ENCODE measurements at regions not wholly inside any gene's neighbourhood (a gene's known extent, or its start where the extent isn't known, plus 50 kb on each side); places are given as distances from the start of the nearest gene placed in this dataset.
A peak's percentile ranks its signal among the peaks of the same experiment; 100 is the strongest.

DNA sequence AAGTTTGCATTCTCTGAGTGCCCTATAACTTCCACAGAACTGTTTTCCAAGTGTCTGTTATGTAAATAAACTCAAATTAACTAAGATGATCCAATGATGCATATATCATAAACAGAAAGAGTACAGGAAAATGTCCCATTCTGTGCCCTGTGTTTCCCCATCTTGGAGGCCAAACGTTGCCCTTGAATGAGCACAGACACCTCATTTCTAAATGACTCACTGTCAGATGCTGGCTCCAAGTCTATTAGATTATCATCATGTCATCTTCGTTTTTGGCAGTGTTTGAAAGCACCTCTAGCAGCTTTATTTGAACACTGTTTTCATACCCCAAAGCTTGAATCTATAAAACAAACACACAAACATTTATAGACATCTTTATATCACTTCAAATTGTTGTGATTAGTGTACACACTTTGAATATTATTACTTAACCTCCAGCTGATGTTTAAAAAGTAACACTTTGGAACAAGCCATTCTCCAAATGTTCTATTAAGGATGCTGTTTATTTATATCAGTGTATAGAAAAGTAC is 424.2 kb downstream of the NOVA1 start:
- in situ Hi-C loops (cut with HindIII; ENCODE audit: low pct_unique_long_range_greater_than_20kb, low sequenced_read_pairs), result no loop called here
- peak; percentile 41 for DNase-seq (ENCODE audit: low read depth)

DNA sequence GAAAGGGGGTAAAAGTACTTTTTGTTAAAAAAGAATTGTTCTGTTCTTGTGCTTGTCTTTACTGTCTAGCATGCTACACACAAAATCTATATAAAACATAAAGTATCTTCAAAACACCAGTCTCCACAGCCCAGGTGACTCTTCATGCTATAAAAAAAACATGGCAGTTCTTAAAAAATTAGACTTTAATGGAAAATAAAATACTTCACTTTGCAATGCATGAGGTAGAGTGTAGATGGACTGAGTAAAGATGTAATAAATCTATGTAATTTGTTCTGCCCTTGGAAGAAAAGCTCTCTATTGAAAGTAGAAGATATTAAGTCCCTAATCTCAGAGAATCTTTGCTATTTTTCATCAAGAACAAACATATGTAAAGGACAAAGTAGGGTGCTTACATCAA is 425.4 kb downstream of the NOVA1 start:
- DNase-seq (ENCODE audit: low read depth), result no peak
- in situ Hi-C loops (cut with HindIII; ENCODE audit: low pct_unique_long_range_greater_than_20kb, low sequenced_read_pairs), result no loop called here

DNA sequence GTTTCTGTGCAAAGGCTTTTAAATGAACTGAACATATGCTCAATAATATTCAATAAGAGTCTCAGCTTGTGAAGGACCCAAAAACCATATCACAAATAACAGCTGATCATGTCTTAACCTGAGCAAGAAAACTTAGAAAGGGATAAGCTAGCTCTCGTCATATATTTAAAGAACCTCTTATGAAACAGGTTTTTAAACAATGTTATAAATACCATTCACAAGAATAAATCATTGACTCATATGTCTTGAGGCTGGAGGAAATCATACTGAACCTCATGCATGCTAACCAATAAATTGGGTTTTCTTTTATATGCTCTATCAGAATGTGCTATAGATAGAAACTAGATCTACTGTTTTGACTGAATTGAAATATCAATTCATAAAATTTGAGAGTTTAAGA is 426.9 kb downstream of the NOVA1 start:
- DNase-seq (ENCODE audit: low read depth), result no peak
- in situ Hi-C loops (cut with HindIII; ENCODE audit: low pct_unique_long_range_greater_than_20kb, low sequenced_read_pairs), result no loop called here

DNA sequence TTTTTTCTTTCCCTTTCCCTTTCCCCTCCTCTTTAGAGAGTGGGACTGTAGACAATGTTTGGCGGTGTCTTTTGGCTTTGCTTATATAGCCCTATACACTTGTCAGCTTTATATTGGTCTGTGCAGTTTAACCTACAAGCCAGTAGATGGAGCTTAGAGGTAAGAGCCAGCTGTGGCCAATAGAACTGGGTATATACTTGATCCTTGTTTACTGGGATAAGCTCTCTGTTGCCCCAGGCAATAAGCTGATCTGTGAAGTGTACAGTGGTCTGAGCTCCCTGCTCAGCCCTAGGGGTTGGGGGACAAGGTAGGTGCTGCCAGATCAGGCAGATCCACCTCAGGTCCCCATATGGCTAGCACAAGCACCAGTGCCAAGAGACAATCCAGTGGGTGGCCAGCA is 434.1 kb downstream of the NOVA1 start:
- in situ Hi-C loops (cut with HindIII; ENCODE audit: low pct_unique_long_range_greater_than_20kb, low sequenced_read_pairs), result no loop called here
- DNase-seq (ENCODE audit: low read depth), result peak; percentile 25

DNA sequence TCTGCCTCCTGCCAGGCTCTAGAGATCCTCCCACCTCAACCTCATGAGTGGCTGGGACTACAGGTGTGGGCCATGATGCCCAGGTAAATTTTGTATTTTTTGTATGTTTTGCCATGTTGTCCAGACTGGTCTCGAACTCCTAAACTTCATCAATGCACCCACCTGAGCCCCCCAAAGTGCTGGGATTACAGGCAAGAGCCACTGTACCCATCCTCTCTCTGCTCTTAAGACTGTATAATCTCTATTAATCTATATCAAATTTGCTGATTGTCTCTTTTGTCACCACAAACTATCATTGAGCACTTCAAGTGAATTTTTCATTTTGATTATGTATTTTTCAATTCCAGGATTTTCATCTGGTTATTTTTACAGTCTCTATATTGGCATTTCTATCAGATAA is 440.3 kb downstream of the NOVA1 start:
- in situ Hi-C loops (cut with HindIII; ENCODE audit: low pct_unique_long_range_greater_than_20kb, low sequenced_read_pairs), result no loop called here
- DNase-seq (ENCODE audit: low read depth), result no peak

DNA sequence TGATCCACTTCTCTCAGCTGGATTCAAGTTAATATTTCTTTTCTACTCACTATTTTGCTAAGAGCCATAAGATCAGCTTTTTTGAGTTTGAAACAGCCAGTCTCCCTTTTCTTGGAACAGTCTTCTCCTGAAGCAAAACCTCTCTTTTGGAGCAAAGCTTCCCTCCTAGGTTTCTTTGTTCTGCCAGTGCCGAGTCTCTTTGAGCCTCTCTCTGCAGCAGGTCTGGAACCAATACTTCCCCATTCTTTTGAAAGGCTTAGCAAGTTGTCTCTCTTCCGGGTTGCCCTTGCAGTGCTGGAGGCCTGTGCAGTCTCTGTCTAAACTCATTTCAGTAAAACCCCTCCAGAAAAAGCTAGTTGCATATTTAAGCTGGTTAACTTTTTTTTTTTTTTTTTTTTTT is 454.8 kb downstream of the NOVA1 start:
- in situ Hi-C loops (cut with HindIII; ENCODE audit: low pct_unique_long_range_greater_than_20kb, low sequenced_read_pairs), result no loop called here
- DNase-seq (ENCODE audit: low read depth), result no peak

DNA sequence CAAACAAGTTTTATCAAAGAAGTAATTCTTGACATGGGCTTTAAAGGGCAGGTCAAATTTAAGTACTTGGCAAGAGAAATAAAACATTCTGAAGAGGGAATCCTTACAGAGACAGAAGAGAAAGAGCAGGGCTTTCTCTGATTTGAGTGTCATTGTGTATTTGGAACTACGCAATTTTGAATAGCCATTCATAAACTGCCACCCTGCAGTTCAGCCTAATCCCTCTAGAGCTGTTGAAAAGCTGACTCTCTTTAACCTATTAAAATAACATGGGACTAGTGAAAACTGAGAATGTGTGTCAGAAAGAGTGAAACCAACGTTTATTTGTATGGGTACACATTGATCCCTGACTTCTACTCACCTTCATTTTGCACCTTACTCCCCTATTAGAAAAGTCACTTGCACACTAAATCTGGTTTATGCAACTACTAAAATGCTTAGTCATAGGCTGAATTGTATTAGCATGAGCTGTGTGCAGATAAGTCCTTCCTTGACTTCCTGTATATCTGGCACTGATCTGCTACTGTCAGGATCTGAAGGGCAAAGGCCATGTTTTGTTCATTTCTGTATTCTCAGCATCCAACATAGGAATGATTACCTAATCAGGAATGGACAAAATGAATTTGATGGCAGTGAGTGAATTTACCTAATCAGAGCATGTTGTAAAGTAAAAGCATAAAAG is 458.9 kb downstream of the NOVA1 start:
- DNase-seq (ENCODE audit: low read depth), result peak; percentile 14
- in situ Hi-C loops (cut with HindIII; ENCODE audit: low pct_unique_long_range_greater_than_20kb, low sequenced_read_pairs), result no loop called here

DNA sequence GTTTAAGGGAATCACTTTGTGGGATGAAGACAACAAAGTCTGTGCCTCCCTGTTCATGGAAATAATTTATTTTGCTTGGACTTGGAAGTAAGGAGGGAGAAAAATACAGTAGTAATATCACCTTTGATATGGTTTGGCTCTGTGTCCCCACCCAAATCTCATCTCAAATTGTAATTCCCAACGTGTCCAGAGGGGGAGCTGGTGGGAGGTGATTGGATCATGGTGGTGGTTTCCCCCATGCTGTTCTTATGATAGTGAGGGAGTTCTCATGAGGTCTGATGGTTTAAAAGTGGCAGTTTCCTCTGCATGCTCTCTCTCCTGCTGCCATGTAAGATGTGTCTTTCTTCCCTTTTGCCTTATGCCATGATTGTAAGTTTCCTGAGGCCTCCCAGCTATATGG is 460.7 kb downstream of the NOVA1 start:
- DNase-seq (ENCODE audit: low read depth), result no peak
- in situ Hi-C loops (cut with HindIII; ENCODE audit: low pct_unique_long_range_greater_than_20kb, low sequenced_read_pairs), result no loop called here

DNA sequence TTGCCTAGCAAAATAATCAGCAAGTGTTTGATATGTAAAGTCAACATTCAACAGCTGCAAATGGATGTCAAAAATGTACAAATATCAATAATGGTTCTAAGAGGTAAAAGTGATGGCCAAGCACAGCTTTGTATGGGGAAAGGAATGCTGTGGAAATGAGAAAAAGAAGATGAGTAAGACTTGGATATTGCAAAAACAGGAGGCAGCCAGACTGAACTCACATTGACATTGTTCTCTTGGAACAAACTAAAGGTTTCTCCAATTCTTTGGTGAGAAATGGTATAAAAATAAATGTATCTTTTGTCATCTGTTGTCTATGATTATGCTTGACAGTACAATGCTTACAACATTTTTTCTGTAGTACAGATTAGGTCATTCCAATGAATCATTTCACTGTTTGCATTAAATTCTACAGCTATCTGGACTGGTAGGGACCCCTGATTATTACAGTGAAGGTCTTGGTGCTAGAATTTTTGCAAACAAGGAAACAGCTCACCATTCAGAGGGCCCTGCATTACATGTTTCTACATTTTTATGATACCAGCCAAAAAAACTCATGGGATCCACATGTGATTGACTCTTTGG is 465.7 kb downstream of the NOVA1 start:
- no peak for DNase-seq (ENCODE audit: low read depth)
- in situ Hi-C loops (cut with HindIII; ENCODE audit: low pct_unique_long_range_greater_than_20kb, low sequenced_read_pairs), result no loop called here

DNA sequence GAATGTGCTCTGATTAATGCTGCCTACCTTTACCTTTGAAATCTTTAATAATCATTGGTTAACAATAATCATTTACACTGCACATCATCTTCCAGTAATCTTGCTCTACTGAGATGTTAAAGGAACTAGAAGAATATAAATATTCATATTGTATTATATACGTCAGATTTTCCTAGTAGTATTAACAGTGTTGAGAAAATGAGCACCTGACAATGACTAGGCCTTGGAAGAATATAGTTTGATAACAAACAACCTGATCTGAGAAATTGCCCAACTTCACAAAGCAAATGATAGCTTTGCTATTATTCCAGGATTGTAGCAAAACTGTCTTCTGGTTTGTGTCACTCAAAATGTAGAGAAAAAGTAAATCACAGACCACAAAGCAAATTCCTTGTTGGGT is 467.1 kb downstream of the NOVA1 start:
- in situ Hi-C loops (cut with HindIII; ENCODE audit: low pct_unique_long_range_greater_than_20kb, low sequenced_read_pairs), result no loop called here
- no peak for DNase-seq (ENCODE audit: low read depth)

DNA sequence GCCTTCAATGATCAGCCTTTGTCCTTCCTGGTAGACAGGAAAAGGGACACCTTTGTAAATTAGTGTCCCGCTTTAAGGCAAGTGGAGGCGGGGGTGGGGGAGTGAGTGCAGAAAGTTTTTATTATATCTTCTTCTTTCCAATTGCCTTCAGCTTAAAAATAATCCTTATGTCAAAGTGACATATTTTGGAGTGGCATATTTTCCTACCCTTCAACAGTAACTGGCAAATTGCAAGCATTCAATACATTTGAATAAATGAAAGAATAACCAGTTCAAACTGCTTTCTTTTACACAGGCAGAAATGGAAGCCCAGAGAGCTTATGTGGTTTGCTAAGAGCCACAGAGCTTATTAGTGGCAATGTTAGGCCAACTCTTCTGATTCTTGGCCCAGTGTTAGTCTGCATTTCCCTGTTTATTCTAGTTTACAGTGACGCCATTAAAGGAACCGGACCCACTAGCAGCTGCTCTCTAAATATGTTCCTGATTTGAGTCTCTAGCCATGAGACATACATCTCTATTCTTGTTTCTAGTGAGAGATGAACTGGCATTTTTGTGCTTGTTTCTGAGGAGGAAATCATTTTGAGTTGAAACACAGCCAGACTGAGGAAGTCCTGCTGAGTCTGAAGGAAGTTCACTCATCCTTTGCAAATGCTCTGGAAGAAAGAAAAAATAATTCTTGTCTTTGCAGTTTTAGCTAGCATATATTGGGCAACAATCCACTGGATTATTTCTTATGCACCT is 468.7 kb downstream of the NOVA1 start:
- in situ Hi-C loops (cut with HindIII; ENCODE audit: low pct_unique_long_range_greater_than_20kb, low sequenced_read_pairs), result no loop called here
- no peak for DNase-seq (ENCODE audit: low read depth)

DNA sequence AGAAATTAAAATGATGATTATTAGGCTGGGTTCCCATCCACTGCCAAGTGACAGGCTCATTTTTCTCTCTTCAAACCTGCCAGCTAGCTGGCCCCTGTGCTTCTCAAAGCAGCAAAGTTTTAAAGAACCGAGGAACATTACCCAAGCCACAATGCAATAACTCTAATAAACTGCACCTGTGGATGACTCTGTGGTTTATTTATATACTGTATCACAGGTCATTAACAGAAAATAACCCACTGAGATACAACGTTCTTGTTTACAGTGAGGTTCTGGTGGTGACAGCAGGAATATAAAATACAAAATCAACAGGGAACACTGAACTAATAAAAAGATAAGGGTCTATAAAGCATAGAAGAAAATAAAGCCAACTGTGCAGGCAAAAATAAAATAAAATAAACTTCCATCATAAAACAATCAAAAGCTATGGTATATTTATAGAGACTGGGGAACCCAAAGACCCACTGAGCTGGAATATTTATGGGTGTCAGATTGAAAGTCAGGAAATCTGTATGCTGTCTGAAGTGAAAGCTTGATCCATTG is 472.9 kb downstream of the NOVA1 start:
- DNase-seq (ENCODE audit: low read depth), result no peak
- in situ Hi-C loops (cut with HindIII; ENCODE audit: low pct_unique_long_range_greater_than_20kb, low sequenced_read_pairs), result no loop called here

DNA sequence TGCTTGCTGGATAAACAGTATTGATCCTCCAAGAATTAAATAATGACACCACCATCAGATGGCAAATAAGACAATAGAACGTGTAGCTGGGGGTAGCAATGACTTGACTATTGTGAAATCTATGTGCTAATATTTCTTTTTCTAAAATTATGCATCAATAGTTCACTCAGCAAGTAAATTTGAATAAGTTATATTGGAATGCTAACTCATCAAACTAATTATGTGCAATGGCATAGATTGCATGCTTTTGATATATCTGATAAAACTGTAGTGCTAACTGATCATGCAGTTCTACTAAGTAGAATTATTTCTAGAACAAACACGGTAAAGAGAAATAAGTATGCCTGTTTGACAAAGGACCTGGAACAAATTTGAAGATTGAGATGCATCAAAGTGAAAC is 474.4 kb downstream of the NOVA1 start:
- no peak for DNase-seq (ENCODE audit: low read depth)
- in situ Hi-C loops (cut with HindIII; ENCODE audit: low pct_unique_long_range_greater_than_20kb, low sequenced_read_pairs), result no loop called here

DNA sequence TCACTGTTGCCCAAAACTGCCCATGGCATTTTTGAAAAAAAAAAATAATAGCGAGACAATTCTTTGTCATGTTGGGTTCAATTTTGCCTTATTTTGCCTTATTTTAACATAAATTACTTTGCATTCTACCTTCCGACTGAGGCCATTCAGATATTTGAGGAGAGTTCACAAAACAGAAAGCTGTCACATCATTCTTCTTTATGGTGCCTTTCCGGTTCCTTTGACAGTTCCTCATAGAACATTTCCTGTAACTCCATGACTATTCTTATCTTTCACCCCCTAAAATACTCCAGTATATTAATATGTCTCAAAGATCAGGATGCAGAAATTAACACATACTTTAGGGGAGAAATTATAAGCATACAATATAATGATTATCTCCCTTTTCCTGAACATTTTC is 476.7 kb downstream of the NOVA1 start:
- DNase-seq (ENCODE audit: low read depth), result no peak
- in situ Hi-C loops (cut with HindIII; ENCODE audit: low pct_unique_long_range_greater_than_20kb, low sequenced_read_pairs), result no loop called here

DNA sequence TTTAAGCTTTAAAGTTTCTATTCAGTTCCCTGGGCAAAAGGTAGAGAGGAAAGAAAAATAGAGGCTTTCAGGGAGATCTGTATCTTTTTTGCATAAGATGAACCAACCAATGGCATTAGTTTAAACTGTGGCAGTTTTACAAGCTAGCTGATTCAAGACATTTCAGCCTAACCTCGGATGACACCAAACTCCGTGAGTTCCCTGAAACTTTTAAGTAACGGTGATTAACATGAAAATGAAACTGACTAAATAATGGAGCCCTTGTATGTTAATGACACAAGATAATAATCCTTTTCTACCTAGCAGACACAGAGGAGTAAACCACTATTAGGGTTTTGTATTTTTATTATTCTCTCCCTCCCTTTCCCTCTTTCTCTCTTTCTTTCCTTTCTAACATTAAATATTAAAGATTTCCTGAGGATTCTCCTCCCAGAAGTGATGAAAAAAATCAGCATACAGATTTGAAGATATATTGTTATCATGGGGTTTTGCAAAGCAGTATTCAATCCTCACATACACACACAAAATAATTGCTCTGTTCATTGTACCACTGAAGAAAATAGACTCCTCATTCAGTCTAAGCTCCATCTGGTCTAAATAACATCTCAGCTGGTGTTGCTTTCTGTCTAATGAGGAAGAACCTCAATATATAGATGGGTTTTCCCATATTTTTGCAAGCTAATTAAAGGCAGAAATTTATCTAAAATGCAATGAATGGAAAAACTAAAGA is 483.8 kb downstream of the NOVA1 start:
- no peak for DNase-seq (ENCODE audit: low read depth)
- in situ Hi-C loops (cut with HindIII; ENCODE audit: low pct_unique_long_range_greater_than_20kb, low sequenced_read_pairs), result no loop called here

DNA sequence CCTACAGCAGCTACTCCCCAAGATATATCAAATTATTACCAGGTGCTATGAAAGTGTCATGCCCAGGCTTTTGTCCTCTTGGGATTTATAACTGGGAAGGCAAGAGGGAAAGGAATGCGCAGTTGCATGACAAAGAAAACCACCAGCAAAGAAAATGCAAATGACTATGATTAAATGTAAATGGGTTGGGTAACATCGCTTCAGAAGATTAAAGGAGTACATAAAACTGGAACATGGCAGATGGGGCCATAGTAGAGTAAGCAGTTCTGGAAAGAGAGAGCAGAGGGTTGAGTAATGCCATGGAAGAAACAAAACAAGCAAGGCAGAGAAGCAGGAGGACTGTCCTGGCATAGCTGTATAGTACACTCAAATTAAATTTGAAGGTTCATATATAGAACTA is 493.1 kb downstream of the NOVA1 start:
- in situ Hi-C loops (cut with HindIII; ENCODE audit: low pct_unique_long_range_greater_than_20kb, low sequenced_read_pairs), result no loop called here
- no peak for DNase-seq (ENCODE audit: low read depth)

DNA sequence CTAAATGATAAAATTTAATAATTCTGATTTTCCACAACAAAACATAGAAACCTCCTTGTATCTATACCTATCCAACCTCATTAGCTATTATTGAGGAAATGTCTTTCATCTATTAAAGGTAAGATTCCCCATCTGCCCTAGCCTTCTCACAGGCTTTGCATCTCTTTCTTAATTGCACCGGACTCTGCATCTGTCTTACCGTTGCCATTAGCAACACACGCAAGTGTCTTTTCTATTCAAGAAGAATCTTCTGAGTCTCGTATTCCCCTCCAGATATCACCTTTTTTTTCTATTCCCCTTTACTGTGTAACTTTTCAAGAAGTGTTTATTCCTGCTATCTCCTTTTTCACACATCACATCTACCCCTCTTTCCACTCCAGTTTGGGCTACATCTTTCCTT is 500.0 kb downstream of the NOVA1 start:
- no peak for DNase-seq (ENCODE audit: low read depth)
- in situ Hi-C loops (cut with HindIII; ENCODE audit: low pct_unique_long_range_greater_than_20kb, low sequenced_read_pairs), result no loop called here

DNA sequence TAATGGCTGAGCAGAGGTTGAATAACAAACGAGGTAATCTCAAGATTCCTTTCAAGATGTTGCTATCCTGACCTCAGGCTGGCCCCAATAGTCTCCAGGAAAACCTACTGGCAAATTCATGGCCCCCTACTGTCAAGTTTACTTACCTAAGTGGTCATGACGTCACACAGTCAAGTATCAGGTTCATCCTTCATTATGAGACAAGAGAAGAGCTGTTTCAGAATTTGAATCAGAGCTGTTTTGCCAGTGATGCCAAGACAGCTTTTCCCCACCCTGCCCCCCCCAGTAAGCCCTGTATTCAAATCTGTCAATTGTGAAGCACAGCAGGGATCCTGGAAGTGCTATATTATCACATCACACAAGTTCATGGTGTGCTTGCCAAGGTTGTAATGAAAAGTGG is 509.6 kb downstream of the NOVA1 start:
- no peak for DNase-seq (ENCODE audit: low read depth)
- in situ Hi-C loops (cut with HindIII; ENCODE audit: low pct_unique_long_range_greater_than_20kb, low sequenced_read_pairs), result no loop called here

DNA sequence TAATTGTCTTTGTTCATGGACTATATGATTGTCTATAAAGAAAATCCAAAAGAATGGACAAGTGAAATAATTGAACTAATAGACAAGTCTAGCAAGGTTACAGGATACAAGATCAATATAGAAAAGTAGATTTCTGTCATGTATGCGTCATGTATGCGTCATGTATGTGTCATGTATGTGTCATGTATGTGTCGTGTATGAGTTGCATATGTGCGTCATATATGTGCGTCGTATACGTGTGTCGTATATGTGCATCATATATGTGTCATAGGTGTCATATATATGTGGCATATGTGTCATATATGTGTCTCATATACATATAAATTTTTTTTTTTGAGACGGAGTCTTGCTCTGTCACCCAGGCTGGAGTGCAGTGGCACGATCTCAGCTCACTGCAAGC is 516.8 kb downstream of the NOVA1 start:
- in situ Hi-C loops (cut with HindIII; ENCODE audit: low pct_unique_long_range_greater_than_20kb, low sequenced_read_pairs), result no loop called here
- no peak for DNase-seq (ENCODE audit: low read depth)
